ENCODE measurements at regions not wholly inside any gene's neighbourhood (a gene's known extent, or its start where the extent isn't known, plus 50 kb on each side); places are given as distances from the start of the nearest gene placed in this dataset.

DNA sequence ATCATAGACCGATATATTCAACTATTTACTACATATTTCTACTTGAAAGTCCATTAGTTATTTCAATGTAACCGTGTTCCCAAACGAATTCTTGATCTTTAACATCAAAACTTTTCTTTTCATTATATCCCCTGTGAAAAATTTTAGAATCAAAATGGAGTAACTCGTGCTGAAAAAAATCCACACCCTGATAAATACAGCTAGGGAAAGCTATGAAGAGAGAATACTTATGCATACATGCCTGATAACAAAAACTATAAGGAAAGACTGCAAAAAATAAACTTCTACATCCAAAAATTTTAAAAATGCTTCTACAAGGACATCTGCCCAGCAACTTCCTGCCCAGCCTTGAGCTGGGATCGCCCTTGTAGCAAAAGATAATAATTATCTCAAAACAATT lies 2458.3 kb upstream of the PCDH20 start:
- DNase-seq (ENCODE audit: low read depth) = no peak
- TF ChIP-seq CTCF (conservative IDR thresholded peaks at IDR 0.05; ENCODE audit: control insufficient read depth, insufficient read depth, low read depth, low read length) = no peak
- no peak overlapping the region for H3K4me3 ChIP-seq (ENCODE audit: control insufficient read depth, low read depth, low read length)

DNA sequence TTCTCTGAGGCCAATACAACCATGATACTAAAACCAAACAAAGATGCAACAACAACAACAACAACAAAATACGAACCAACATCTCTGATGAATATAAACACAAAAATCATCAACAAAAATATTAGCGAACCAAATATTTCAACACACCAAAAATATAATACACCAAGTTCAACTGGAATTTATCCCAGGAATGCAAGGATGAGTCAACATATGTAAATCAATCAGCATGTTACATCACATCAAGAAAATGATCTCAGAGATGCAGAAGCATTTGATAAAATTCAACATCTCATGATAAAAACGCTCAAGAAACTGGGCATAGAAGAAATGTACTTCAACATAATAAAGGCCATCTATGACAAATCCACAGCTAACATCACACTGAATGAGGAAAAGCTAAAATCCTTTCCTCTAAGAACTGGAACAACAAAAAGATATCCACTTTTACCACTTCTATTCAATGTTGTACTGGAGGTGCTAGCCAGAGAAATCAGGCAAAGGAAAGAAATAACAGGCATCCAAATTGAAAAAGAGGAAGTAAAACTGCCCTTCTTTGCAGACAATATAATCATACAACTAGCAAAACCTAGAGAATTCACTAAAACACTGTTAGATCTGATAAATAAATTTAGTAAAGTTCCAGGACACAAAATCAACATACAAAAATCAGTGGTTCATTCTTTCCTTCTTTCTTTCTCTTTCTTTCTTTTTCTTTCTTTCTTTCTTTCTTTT lies 2448.7 kb upstream of the PCDH20 start:
- peak; percentile 4 for DNase-seq (ENCODE audit: low read depth)
- H3K4me3 ChIP-seq (ENCODE audit: control insufficient read depth, low read depth, low read length) = no peak overlapping the region
- no peak for TF ChIP-seq CTCF (conservative IDR thresholded peaks at IDR 0.05; ENCODE audit: control insufficient read depth, insufficient read depth, low read depth, low read length)

- no peak for DNase-seq (ENCODE audit: low read depth)
- H3K4me3 ChIP-seq (ENCODE audit: control insufficient read depth, low read depth, low read length) = no peak overlapping the region
- TF ChIP-seq CTCF (conservative IDR thresholded peaks at IDR 0.05; ENCODE audit: control insufficient read depth, insufficient read depth, low read depth, low read length) = no peak
Measured at GRCh38 chr13:63855457-63856118, 2439.9 kb upstream of the PCDH20 start.

- no peak for DNase-seq (ENCODE audit: low read depth)
- TF ChIP-seq CTCF (conservative IDR thresholded peaks at IDR 0.05; ENCODE audit: control insufficient read depth, insufficient read depth, low read depth, low read length) = no peak
- H3K4me3 ChIP-seq (ENCODE audit: control insufficient read depth, low read depth, low read length) = no peak overlapping the region
Measured at GRCh38 chr13:63853816-63854215, 2438.2 kb upstream of the PCDH20 start.

DNA sequence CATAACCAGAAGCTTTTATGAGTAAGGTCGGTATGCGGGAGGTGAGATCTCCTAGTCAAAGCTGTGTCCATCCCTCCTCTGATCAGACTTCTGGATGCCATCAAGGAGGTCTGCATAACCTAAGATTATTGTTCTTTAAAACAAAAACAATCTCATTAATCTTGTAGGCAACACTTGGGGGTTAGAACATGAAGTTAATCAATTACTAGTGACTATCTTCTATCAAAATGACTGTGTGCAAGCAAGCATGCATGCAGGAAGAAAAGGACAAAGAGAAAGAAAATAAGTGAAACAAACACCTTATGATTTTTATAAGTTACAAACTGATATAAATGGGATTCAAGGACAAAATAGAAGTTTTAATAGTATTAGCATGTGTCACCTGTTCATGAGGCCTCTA lies 2435.9 kb upstream of the PCDH20 start:
- TF ChIP-seq CTCF (conservative IDR thresholded peaks at IDR 0.05; ENCODE audit: control insufficient read depth, insufficient read depth, low read depth, low read length) = no peak
- H3K4me3 ChIP-seq (ENCODE audit: control insufficient read depth, low read depth, low read length) = no peak overlapping the region
- no peak for DNase-seq (ENCODE audit: low read depth)

- no peak for DNase-seq (ENCODE audit: low read depth)
- no peak for TF ChIP-seq CTCF (conservative IDR thresholded peaks at IDR 0.05; ENCODE audit: control insufficient read depth, insufficient read depth, low read depth, low read length)
- no peak overlapping the region for H3K4me3 ChIP-seq (ENCODE audit: control insufficient read depth, low read depth, low read length)
Measured at GRCh38 chr13:63843766-63844699, 2428.4 kb upstream of the PCDH20 start.

Measured in fibroblast of mammary gland (primary cell).